ENCODE measurements at regions not wholly inside any gene's neighbourhood (a gene's known extent, or its start where the extent isn't known, plus 50 kb on each side); places are given as distances from the start of the nearest gene placed in this dataset.

DNA sequence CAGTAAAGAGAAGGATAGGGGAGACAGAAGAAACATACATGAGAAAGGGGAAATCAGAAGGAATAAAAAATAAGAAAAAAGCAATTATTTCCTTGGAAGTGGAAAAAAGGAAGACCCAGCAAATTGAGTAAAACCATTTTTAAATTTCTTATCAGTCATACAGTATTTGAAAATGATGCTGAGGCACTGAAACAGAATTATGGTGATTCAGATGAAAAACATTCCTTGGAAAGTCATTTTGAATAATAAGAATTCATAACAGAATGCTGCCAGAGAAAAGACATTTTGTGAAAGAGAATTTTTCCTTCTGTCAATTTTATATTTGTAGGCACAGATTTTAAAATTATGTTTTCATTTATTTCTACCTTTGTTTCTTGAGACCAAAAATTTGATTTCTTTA, 895.5 kb upstream of the EPHA5 start:
- no peak for TF ChIP-seq SUZ12 (IDR thresholded peaks at IDR 0.05; ENCODE audit: low read depth, low read length)
- no peak for TF ChIP-seq MAZ (IDR thresholded peaks at IDR 0.05; ENCODE audit: borderline replicate concordance, low read depth, low read length)
- TF ChIP-seq MAZ (CRISPR knock-in tag; IDR thresholded peaks at IDR 0.05; ENCODE audit: low read depth), result no peak
- TF ChIP-seq, protein P1, sequence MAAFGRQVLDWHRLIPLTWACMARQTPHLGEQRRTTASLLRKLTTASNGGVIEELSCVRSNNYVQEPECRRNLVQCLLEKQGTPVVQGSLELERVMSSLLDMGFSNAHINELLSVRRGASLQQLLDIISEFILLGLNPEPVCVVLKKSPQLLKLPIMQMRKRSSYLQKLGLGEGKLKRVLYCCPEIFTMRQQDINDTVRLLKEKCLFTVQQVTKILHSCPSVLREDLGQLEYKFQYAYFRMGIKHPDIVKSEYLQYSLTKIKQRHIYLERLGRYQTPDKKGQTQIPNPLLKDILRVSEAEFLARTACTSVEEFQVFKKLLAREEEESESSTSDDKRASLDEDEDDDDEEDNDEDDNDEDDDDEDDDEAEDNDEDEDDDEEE (CRISPR knock-in tag; IDR thresholded peaks at IDR 0.05), result no peak
- no peak for TF ChIP-seq NFYB (CRISPR knock-in tag; IDR thresholded peaks at IDR 0.05)

Measured in HepG2 (cell line).